Karpas-422 (cell line): ENCODE measurements at regions not wholly inside any gene's neighbourhood (a gene's known extent, or its start where the extent isn't known, plus 50 kb on each side); places are given as distances from the start of the nearest gene placed in this dataset.
A peak's percentile ranks its signal among the peaks of the same experiment; 100 is the strongest.
"Not testable (repeated sequence)": the region's sequence is repeated elsewhere in the genome, so short reads cannot be mapped to it uniquely, and the experiment has no call there.

Experiments used
- DNase-seq: peaks from one replicate; pipeline ENCODE4 v3.0.0-alpha.2; 2015
- H2AFZ ChIP-seq: fragments of 200-600 bp; sonication (generic); 2 replicates; pipeline ENCODE4 v1.6.1; 2014; ENCODE audit warnings: antibody characterized with exemption, low read length, mixed read lengths
- H3K27ac ChIP-seq: fragments of 200-600 bp; sonication (generic); 2 replicates; pipeline ENCODE4 v1.5.1; 2014; ENCODE audit warnings: mild to moderate bottlenecking, low read length, moderate library complexity
- H3K27me3 ChIP-seq: fragments of 200-600 bp; sonication (generic); 2 replicates; pipeline ENCODE4 v1.6.1; 2014; ENCODE audit warnings: low read length, mixed read lengths
- H3K36me3 ChIP-seq: fragments of 200-600 bp; sonication (generic); 2 replicates; pipeline ENCODE4 v1.6.1; 2014; ENCODE audit warnings: low read length, mixed read lengths; ENCODE audit not compliant: insufficient read depth
- H3K4me1 ChIP-seq: fragments of 200-600 bp; sonication (generic); 2 replicates; pipeline ENCODE4 v1.6.1; 2014; ENCODE audit warnings: mild to moderate bottlenecking, low read length, mixed read lengths
- H3K4me2 ChIP-seq: fragments of 200-600 bp; sonication (generic); 2 replicates; pipeline ENCODE4 v1.6.1; 2014; ENCODE audit warnings: low read length, low read depth, mild to moderate bottlenecking; ENCODE audit not compliant: poor library complexity, severe bottlenecking
- H3K4me3 ChIP-seq: fragments of 200-600 bp; sonication (generic); 2 replicates; pipeline ENCODE4 v1.5.1; 2014; ENCODE audit warnings: mild to moderate bottlenecking, antibody characterized with exemption, low read length, mixed read lengths
- H3K79me2 ChIP-seq: fragments of 200-600 bp; sonication (generic); 2 replicates; pipeline ENCODE4 v1.6.1; 2014; ENCODE audit warnings: mild to moderate bottlenecking, low read length, mixed read lengths
- H3K9ac ChIP-seq: fragments of 200-600 bp; sonication (generic); 2 replicates; pipeline ENCODE4 v1.6.0; 2014; ENCODE audit warnings: low read length
- H3K9me2 ChIP-seq: fragments of 200-600 bp; sonication (generic), shearing (Covaris generic); replicated peaks from 2 replicates; pipeline ENCODE4 v1.6.0; 2014; ENCODE audit warnings: mild to moderate bottlenecking, low read length, moderate library complexity; ENCODE audit not compliant: insufficient read depth
- H3K9me3 ChIP-seq: fragments of 300-700, 200-600 bp; sonication (generic); 2 replicates; pipeline ENCODE4 v1.6.1; 2014; ENCODE audit warnings: low read length, mixed read lengths
- H4K20me1 ChIP-seq: fragments of 200-600 bp; sonication (generic); 2 replicates; pipeline ENCODE4 v1.6.1; 2014; ENCODE audit warnings: mild to moderate bottlenecking, antibody characterized with exemption, low read length, low read depth; ENCODE audit not compliant: insufficient read depth

- Histone ChIP-seq H3K79me2 (no peaks in the 10 kb centered on the region), H3K27me3 (no peaks in the 10 kb centered on the region)
- DNase-seq, result no peak
Observed at GRCh38 chr6:8934318-8934717, 499.0 kb upstream of the SLC35B3 start.

GRCh38 chr6:8930009-8930408 lies 494.7 kb upstream of the SLC35B3 start:
- H3K4me3 ChIP-seq, result no peak overlapping the region
- H3K9me2 ChIP-seq, result no peaks in the 10 kb centered on the region
- H2AFZ ChIP-seq, result no peak overlapping the region
- no peaks in the 10 kb centered on the region for H3K36me3 ChIP-seq
- H3K27me3 ChIP-seq, result no peaks in the 10 kb centered on the region
- no peak overlapping the region for H3K27ac ChIP-seq
- H3K9ac ChIP-seq, result no peak overlapping the region
- DNase-seq, result no peak
- H3K9me3 ChIP-seq, result no peaks in the 10 kb centered on the region
- peaks cover 4% of the 10 kb centered on the region; the same call in 1 of the 2 replicates for H3K4me1 ChIP-seq
- H3K79me2 ChIP-seq, result no peaks in the 10 kb centered on the region
- no peak overlapping the region for H3K4me2 ChIP-seq
- no peaks in the 10 kb centered on the region for H4K20me1 ChIP-seq

More at GRCh38 chr6:8934318-8934717, 499.0 kb upstream of the SLC35B3 start:
- H3K27ac ChIP-seq, result no peak overlapping the region
- no peaks in the 10 kb centered on the region for H4K20me1 ChIP-seq
- no peaks in the 10 kb centered on the region for H3K9me2 ChIP-seq
- no peak overlapping the region for H2AFZ ChIP-seq
- no peaks in the 10 kb centered on the region for H3K9me3 ChIP-seq
- H3K36me3 ChIP-seq, result no peaks in the 10 kb centered on the region
- H3K4me3 ChIP-seq, result no peak overlapping the region
- H3K4me1 ChIP-seq, result peaks cover 4% of the 10 kb centered on the region; the same call in 1 of the 2 replicates
- H3K9ac ChIP-seq, result no peak overlapping the region
- H3K4me2 ChIP-seq, result no peak overlapping the region

GRCh38 chr6:8920244-8920643 lies 484.9 kb upstream of the SLC35B3 start:
- H3K9me2 ChIP-seq, H4K20me1 ChIP-seq, DNase-seq, H3K4me1 ChIP-seq, H2AFZ ChIP-seq, H3K4me3 ChIP-seq, H3K27ac ChIP-seq, H3K4me2 ChIP-seq, H3K27me3 ChIP-seq, H3K79me2 ChIP-seq, H3K36me3 ChIP-seq, H3K9ac ChIP-seq, H3K9me3 ChIP-seq: not testable (repeated sequence)

GRCh38 chr6:8918196-8918595 lies 482.9 kb upstream of the SLC35B3 start:
- Histone ChIP-seq H3K79me2 (no peaks in the 10 kb centered on the region), H4K20me1 (no peaks in the 10 kb centered on the region), H3K9me2 (no peaks in the 10 kb centered on the region), H3K36me3 (no peaks in the 10 kb centered on the region), H3K9me3 (no peaks in the 10 kb centered on the region), H3K27me3 (no peaks in the 10 kb centered on the region), H3K4me2 (no peak overlapping the region), H3K4me3 (no peak overlapping the region), H3K4me1 (no peaks in the 10 kb centered on the region), H2AFZ (no peak overlapping the region), H3K9ac (no peak overlapping the region), H3K27ac (no peak overlapping the region)
- no peak for DNase-seq

GRCh38 chr6:8914700-8915099 lies 479.4 kb upstream of the SLC35B3 start:
- Histone ChIP-seq H4K20me1 (no peaks in the 10 kb centered on the region), H3K79me2 (no peaks in the 10 kb centered on the region), H3K36me3 (no peaks in the 10 kb centered on the region)

GRCh38 chr6:8908638-8909037 lies 473.3 kb upstream of the SLC35B3 start:
- no peak overlapping the region for H3K9ac ChIP-seq
- H3K4me1 ChIP-seq, result no peaks in the 10 kb centered on the region
- H3K36me3 ChIP-seq, result no peaks in the 10 kb centered on the region
- H2AFZ ChIP-seq, result no peak overlapping the region
- no peak overlapping the region for H3K4me2 ChIP-seq
- no peak overlapping the region for H3K4me3 ChIP-seq
- no peaks in the 10 kb centered on the region for H3K79me2 ChIP-seq
- no peak for DNase-seq
- H3K9me2 ChIP-seq, result no peaks in the 10 kb centered on the region
- H3K27me3 ChIP-seq, result no peaks in the 10 kb centered on the region
- no peak overlapping the region for H3K27ac ChIP-seq
- H3K9me3 ChIP-seq, result no peaks in the 10 kb centered on the region
- H4K20me1 ChIP-seq, result no peaks in the 10 kb centered on the region

More at GRCh38 chr6:8914700-8915099, 479.4 kb upstream of the SLC35B3 start:
- no peak overlapping the region for H3K4me3 ChIP-seq
- no peaks in the 10 kb centered on the region for H3K9me3 ChIP-seq
- no peak overlapping the region for H3K9ac ChIP-seq
- DNase-seq, result no peak
- no peak overlapping the region for H3K4me2 ChIP-seq
- no peaks in the 10 kb centered on the region for H3K4me1 ChIP-seq
- H3K27me3 ChIP-seq, result no peaks in the 10 kb centered on the region
- no peak overlapping the region for H2AFZ ChIP-seq
- H3K27ac ChIP-seq, result no peak overlapping the region
- no peaks in the 10 kb centered on the region for H3K9me2 ChIP-seq

GRCh38 chr6:8906699-8907098 lies 471.4 kb upstream of the SLC35B3 start:
- no peak overlapping the region for H3K9ac ChIP-seq
- H3K27ac ChIP-seq, result no peak overlapping the region
- H3K9me3 ChIP-seq, result no peaks in the 10 kb centered on the region
- no peaks in the 10 kb centered on the region for H3K36me3 ChIP-seq
- no peaks in the 10 kb centered on the region for H3K79me2 ChIP-seq
- H3K4me1 ChIP-seq, result no peaks in the 10 kb centered on the region
- no peak for DNase-seq
- no peak overlapping the region for H3K4me2 ChIP-seq
- H2AFZ ChIP-seq, result no peak overlapping the region
- no peaks in the 10 kb centered on the region for H3K27me3 ChIP-seq
- no peaks in the 10 kb centered on the region for H4K20me1 ChIP-seq
- H3K9me2 ChIP-seq, result no peaks in the 10 kb centered on the region
- no peak overlapping the region for H3K4me3 ChIP-seq

GRCh38 chr6:8905757-8906156 lies 470.4 kb upstream of the SLC35B3 start:
- H3K4me1 ChIP-seq, result no peaks in the 10 kb centered on the region
- H3K27ac ChIP-seq, result no peak overlapping the region
- no peaks in the 10 kb centered on the region for H3K9me2 ChIP-seq
- H4K20me1 ChIP-seq, result no peaks in the 10 kb centered on the region
- no peaks in the 10 kb centered on the region for H3K36me3 ChIP-seq
- no peaks in the 10 kb centered on the region for H3K9me3 ChIP-seq
- no peak for DNase-seq
- H2AFZ ChIP-seq, result no peak overlapping the region
- no peak overlapping the region for H3K9ac ChIP-seq
- H3K27me3 ChIP-seq, result no peaks in the 10 kb centered on the region
- H3K4me2 ChIP-seq, result no peak overlapping the region
- H3K79me2 ChIP-seq, result no peaks in the 10 kb centered on the region
- H3K4me3 ChIP-seq, result no peak overlapping the region

- H3K27ac ChIP-seq, result no peak overlapping the region
- H3K79me2 ChIP-seq, result no peaks in the 10 kb centered on the region
- H3K4me3 ChIP-seq, result no peak overlapping the region
- H3K9ac ChIP-seq, result no peak overlapping the region
- no peaks in the 10 kb centered on the region for H3K36me3 ChIP-seq
- H3K9me2 ChIP-seq, result no peaks in the 10 kb centered on the region
- no peaks in the 10 kb centered on the region for H3K4me1 ChIP-seq
- no peaks in the 10 kb centered on the region for H4K20me1 ChIP-seq
- DNase-seq, result peak; percentile 66
- H3K9me3 ChIP-seq, result no peaks in the 10 kb centered on the region
- H3K4me2 ChIP-seq, result no peak overlapping the region
- H3K27me3 ChIP-seq, result no peaks in the 10 kb centered on the region
- H2AFZ ChIP-seq, result no peak overlapping the region
Observed at GRCh38 chr6:8904754-8905153, 469.4 kb upstream of the SLC35B3 start.
